SK-N-SH (cell line): ENCODE measurements at regions not wholly inside any gene's neighbourhood (a gene's known extent, or its start where the extent isn't known, plus 50 kb on each side); places are given as distances from the start of the nearest gene placed in this dataset.

ENCODE experiments used
- CTCF ChIA-PET: fragments of 300-600, 350-600 bp; formaldehyde crosslinking; extraction: SDS; loops from one replicate; lab custom pipeline; 2021; lab: Yijun Ruan, JAX
- POLR2A ChIA-PET: fragments of 350-600 bp; sonication (Branson Sonifier 250); formaldehyde crosslinking; extraction: SDS; loops from one replicate; lab custom pipeline; 2020; ENCODE audit warnings: antibody characterized with exemption, inconsistent platforms; lab: Yijun Ruan, JAX
- DNase-seq: peaks from one replicate; pipeline ENCODE4 v3.0.0; 2012
- H2AFZ ChIP-seq: fragments of 200-600 bp; sonication (generic); 2 replicates; pipeline ENCODE4 v1.8.1; 2016; ENCODE audit warnings: antibody characterized with exemption, mild to moderate bottlenecking, low read depth
- H3F3A ChIP-seq: fragments of 200-600 bp; sonication (generic); replicated peaks from 2 replicates; pipeline ENCODE3; 2016; ENCODE audit warnings: antibody characterized with exemption, mild to moderate bottlenecking; ENCODE audit not compliant: insufficient read depth
- H3K27ac ChIP-seq, 2 experiments: fragments of 200-500 bp in 1 of 2; fragments of 200-600 bp in 1 of 2; sonication (Bioruptor generic) in 1 of 2; sonication (generic), shearing (Covaris generic) in 1 of 2; 2 replicates each; pipeline versions ENCODE4 v1.5.1 to v1.6.1; 2014 to 2016; ENCODE audit warnings: low read depth in 2 of 2, inconsistent platforms in 1 of 2, low read length in 1 of 2, mild to moderate bottlenecking in 1 of 2, mixed read lengths in 1 of 2
- H3K27me3 ChIP-seq: fragments of 200-600 bp; sonication (generic), shearing (Covaris generic); 2 replicates; pipeline ENCODE4 v1.6.1; 2016; ENCODE audit warnings: mixed run types; ENCODE audit not compliant: insufficient read depth
- H3K36me3 ChIP-seq, 2 experiments: fragments of 200-500 bp in 1 of 2; fragments of 200-600 bp in 1 of 2; sonication (Bioruptor generic) in 1 of 2; sonication (generic) in 1 of 2; replicated peaks in 1 of 2; 2 replicates each; pipeline versions ENCODE3 to v1.5.1; 2014 to 2016; ENCODE audit warnings: low read length in 1 of 2, mild to moderate bottlenecking in 1 of 2; ENCODE audit not compliant: insufficient read depth in 2 of 2, control insufficient read depth in 1 of 2
- H3K4me1 ChIP-seq, 2 experiments: fragments of 200-500 bp in 1 of 2; fragments of 200-600 bp in 1 of 2; sonication (Bioruptor generic) in 1 of 2; sonication (generic), shearing (Covaris generic) in 1 of 2; 2 replicates each; pipeline versions ENCODE4 v1.5.1 to v1.6.1; 2014 to 2016; ENCODE audit warnings: low read depth in 1 of 2, low read length in 1 of 2, mixed run types in 1 of 2; ENCODE audit not compliant: insufficient read depth in 2 of 2, control insufficient read depth in 1 of 2
- H3K4me2 ChIP-seq: fragments of 200-600 bp; sonication (generic), shearing (Covaris generic); 2 replicates; pipeline ENCODE4 v1.6.1; 2017; ENCODE audit warnings: mixed run types
- H3K4me3 ChIP-seq, 2 experiments: fragments of 200-500 bp in 1 of 2; fragments of 200-600 bp in 1 of 2; sonication (Bioruptor generic) in 1 of 2; sonication (generic), shearing (Covaris generic) in 1 of 2; 2 replicates each; pipeline versions ENCODE4 v1.5.1 to v1.8.1; 2014 to 2016; ENCODE audit warnings: low read depth in 2 of 2, inconsistent platforms in 1 of 2, low read length in 1 of 2, mild to moderate bottlenecking in 1 of 2, mixed read lengths in 1 of 2, moderate library complexity in 1 of 2
- H3K79me2 ChIP-seq: fragments of 200-600 bp; sonication (generic); 2 replicates; pipeline ENCODE4 v1.8.1; 2017; ENCODE audit warnings: mild to moderate bottlenecking; ENCODE audit not compliant: insufficient read depth
- H3K9ac ChIP-seq: fragments of 200-600 bp; sonication (generic); 2 replicates; pipeline ENCODE4 v1.6.1; 2017; ENCODE audit warnings: mixed run types
- H3K9me2 ChIP-seq: fragments of 200-600 bp; sonication (generic); 2 replicates; pipeline ENCODE4 v1.6.1; 2017; ENCODE audit warnings: mixed run types
- H3K9me3 ChIP-seq: fragments of 200-600 bp; sonication (generic); 2 replicates; pipeline ENCODE4 v1.6.1; 2017; ENCODE audit warnings: mixed run types, mild to moderate bottlenecking, moderate library complexity
- H4K20me1 ChIP-seq: fragments of 200-600 bp; sonication (generic); 2 replicates; pipeline ENCODE4 v1.6.1; 2017; ENCODE audit warnings: mild to moderate bottlenecking, mixed run types; ENCODE audit not compliant: insufficient read depth
- CHD2 ChIP-seq: fragments of 150-350 bp; IDR thresholded peaks from 2 replicates; pipeline ENCODE4 v1.6.1; 2018; ENCODE audit warnings: low read length; ENCODE audit not compliant: partially characterized antibody
- CTCF ChIP-seq: fragments of 200-600 bp; sonication (generic); IDR thresholded peaks from 2 replicates; pipeline ENCODE4 v1.6.1; 2017; ENCODE audit warnings: antibody characterized with exemption, mild to moderate bottlenecking, moderate library complexity
- ELF1 ChIP-seq: IDR thresholded peaks from 2 replicates; pipeline ENCODE4 v1.4.0; 2012
- FOSL2 ChIP-seq: IDR thresholded peaks from 2 replicates; pipeline ENCODE4 v1.4.0; 2012; ENCODE audit warnings: low read depth, mild to moderate bottlenecking, moderate library complexity, borderline replicate concordance
- FOXM1 ChIP-seq: IDR thresholded peaks from 2 replicates; pipeline ENCODE4 v1.4.0; 2012; ENCODE audit warnings: low read depth, mild to moderate bottlenecking
- GABPA ChIP-seq: IDR thresholded peaks from 2 replicates; pipeline ENCODE4 v1.4.0; 2012; ENCODE audit warnings: low read depth, mild to moderate bottlenecking
- JUND ChIP-seq: IDR thresholded peaks from 2 replicates; pipeline ENCODE4 v1.4.0; 2012
- MEF2A ChIP-seq: IDR thresholded peaks from 2 replicates; pipeline ENCODE4 v1.4.0; 2012; ENCODE audit warnings: low read depth, borderline replicate concordance
- RAD21 ChIP-seq: IDR thresholded peaks from 2 replicates; pipeline ENCODE4 v1.6.1; 2012; ENCODE audit warnings: mild to moderate bottlenecking, low read length
- RFX5 ChIP-seq: IDR thresholded peaks from 2 replicates; pipeline ENCODE4 v1.6.1; 2012; ENCODE audit warnings: mild to moderate bottlenecking, improper control_type of control experiment, low read length
- SIN3A ChIP-seq: IDR thresholded peaks from 2 replicates; pipeline ENCODE4 v1.6.1; 2012; ENCODE audit warnings: low read depth, mild to moderate bottlenecking, low read length, moderate library complexity, borderline replicate concordance
- USF2 ChIP-seq: fragments of 150-350 bp; IDR thresholded peaks from 2 replicates; pipeline ENCODE4 v1.6.1; 2017; ENCODE audit warnings: antibody characterized with exemption, low read length, low read depth, borderline replicate concordance
- YY1 ChIP-seq: IDR thresholded peaks from 2 replicates; pipeline ENCODE4 v1.4.0; 2012; ENCODE audit warnings: low read depth, mild to moderate bottlenecking
- ZBTB33 ChIP-seq: IDR thresholded peaks from 2 replicates; pipeline ENCODE4 v1.4.0; 2012; ENCODE audit warnings: low read depth, borderline replicate concordance
- whole genome bisulfite sequencing: methylation state at CpG from one replicate; pipeline ENCODE4 v1.1.6; 2017; ENCODE audit warnings: low lambda C conversion rate; 5-methylcytosine and 5-hydroxymethylcytosine counted together

GRCh38 chr2:9757501-9758264 is 85.6 kb upstream of the TAF1B start (continued):
- TF ChIP-seq ZBTB33 (no peak), RFX5 (no peak)

GRCh38 chr2:9758741-9759140 is 84.5 kb upstream of the TAF1B start:
- no peaks in the 10 kb centered on the region for H3K36me3 ChIP-seq
- peaks cover 3 to 6% of the 10 kb centered on the region in 2 experiments; a peak in 1 of 4 replicates for H3K4me1 ChIP-seq
- TF ChIP-seq ELF1 (no peak), RFX5 (no peak), YY1 (no peak), JUND (no peak)
- no peak overlapping the region for H3K9ac ChIP-seq
- no peaks in the 10 kb centered on the region for H3F3A ChIP-seq
- DNase-seq: no peak
- ChIA-PET CTCF (interaction anchor here (1.3 to 9.4 kb wide), 3 partner anchors 12 to 55 kb away, joined by 3 to 101 read pairs (median 5); no protein-coding TSS in a partner anchor), POLR2A (interaction anchor here (0.8 kb wide), 1 partner anchor 8 kb away, joined by 3 read pairs; no protein-coding TSS in a partner anchor)
- no peaks in the 10 kb centered on the region for H3K9me2 ChIP-seq
- H3K79me2 ChIP-seq: no peaks in the 10 kb centered on the region
- no peak overlapping the region for H2AFZ ChIP-seq
- no peaks in the 10 kb centered on the region for H3K9me3 ChIP-seq
- 88% methylated on average over 5 of the region's 5 CpGs for WGBS
- no peak overlapping the region for H3K4me2 ChIP-seq
- H4K20me1 ChIP-seq: no peaks in the 10 kb centered on the region
- no peak overlapping the region for H3K4me3 ChIP-seq
- 0 out of 2 replicates have a peak, but pooled peaks cover 10% of the 10 kb centered on the region for H3K27me3 ChIP-seq
- no peak overlapping the region for H3K27ac ChIP-seq

GRCh38 chr2:9760069-9760901 is 83.0 kb upstream of the TAF1B start:
- Histone ChIP-seq H3K36me3 (no peaks in the 10 kb centered on the region), H3K4me3 (no peak overlapping the region), H3F3A (no peaks in the 10 kb centered on the region), H3K4me2 (no peak overlapping the region), H4K20me1 (no peaks in the 10 kb centered on the region), H3K4me1 (peaks cover 0 to 6% of the 10 kb centered on the region in 2 experiments; a peak in 1 of 4 replicates), H3K27ac (no peak overlapping the region), H2AFZ (no peak overlapping the region), H3K9ac (no peak overlapping the region), H3K79me2 (no peaks in the 10 kb centered on the region), H3K9me3 (no peaks in the 10 kb centered on the region), H3K9me2 (no peaks in the 10 kb centered on the region), H3K27me3 (0 out of 2 replicates have a peak, but pooled peaks cover 10% of the 10 kb centered on the region)
- ChIA-PET POLR2A (no interaction called here), CTCF (interaction anchor here (0.6 to 9.4 kb wide), 5 partner anchors 10 to 161 kb away, joined by 3 to 101 read pairs (median 3); no protein-coding TSS in a partner anchor)
- 67% methylated on average over 4 of the region's 4 CpGs for WGBS
- DNase-seq: no peak
- TF ChIP-seq GABPA: no peak
- TF ChIP-seq CTCF: no peak
- no peak for TF ChIP-seq USF2
- no peak for TF ChIP-seq FOXM1
- no peak for TF ChIP-seq SIN3A
- TF ChIP-seq FOSL2: no peak
- TF ChIP-seq CHD2: no peak
- TF ChIP-seq RAD21: no peak
- TF ChIP-seq YY1: no peak
- no peak for TF ChIP-seq MEF2A
